Activated CD4-positive, alpha-beta memory T cell treated with anti-CD3 and anti-CD28 coated beads for 36 hours (primary cell): ENCODE measurements at regions not wholly inside any gene's neighbourhood (a gene's known extent, or its start where the extent isn't known, plus 50 kb on each side); places are given as distances from the start of the nearest gene placed in this dataset.
"Not testable (repeated sequence)": the region's sequence is repeated elsewhere in the genome, so short reads cannot be mapped to it uniquely, and the experiment has no call there.

Experiments used
- CTCF ChIA-PET: fragments of 350-600 bp; sonication (Branson Sonifier 250); formaldehyde crosslinking; loops from one replicate; lab custom pipeline; 2021; ENCODE audit warnings: antibody characterized with exemption, inconsistent platforms; lab: Charles Lee
- POLR2A ChIA-PET: fragments of 350-600 bp; sonication (Branson Sonifier 250); formaldehyde crosslinking; loops from one replicate; lab custom pipeline; 2021; ENCODE audit warnings: antibody characterized with exemption; lab: Charles Lee
- DNase-seq: peaks from one replicate; pipeline ENCODE4 v3.0.0-alpha.2; 2020
- H3K27ac Mint-ChIP-seq: one replicate; pipeline ENCODE4 v1.8.0; 2021; ENCODE audit warnings: mixed read lengths
- H3K27me3 Mint-ChIP-seq: one replicate; pipeline ENCODE4 v1.8.0; 2021; ENCODE audit warnings: mixed read lengths
- H3K36me3 Mint-ChIP-seq: one replicate; pipeline ENCODE4 v1.8.0; 2021; ENCODE audit warnings: mixed read lengths
- H3K4me1 Mint-ChIP-seq: one replicate; pipeline ENCODE4 v1.8.0; 2021; ENCODE audit warnings: low read depth, mixed read lengths
- H3K4me3 Mint-ChIP-seq: one replicate; pipeline ENCODE4 v1.8.0; 2021; ENCODE audit warnings: mild to moderate bottlenecking, mixed read lengths
- H3K9me3 Mint-ChIP-seq: one replicate; pipeline ENCODE4 v1.8.0; 2021; ENCODE audit warnings: mixed read lengths
- intact Hi-C: fragments of 100-400 bp; cut with micrococcal nuclease; formaldehyde crosslinking; loops from one replicate; pipeline ENCODE4 v1.15.1; 2023

DNA sequence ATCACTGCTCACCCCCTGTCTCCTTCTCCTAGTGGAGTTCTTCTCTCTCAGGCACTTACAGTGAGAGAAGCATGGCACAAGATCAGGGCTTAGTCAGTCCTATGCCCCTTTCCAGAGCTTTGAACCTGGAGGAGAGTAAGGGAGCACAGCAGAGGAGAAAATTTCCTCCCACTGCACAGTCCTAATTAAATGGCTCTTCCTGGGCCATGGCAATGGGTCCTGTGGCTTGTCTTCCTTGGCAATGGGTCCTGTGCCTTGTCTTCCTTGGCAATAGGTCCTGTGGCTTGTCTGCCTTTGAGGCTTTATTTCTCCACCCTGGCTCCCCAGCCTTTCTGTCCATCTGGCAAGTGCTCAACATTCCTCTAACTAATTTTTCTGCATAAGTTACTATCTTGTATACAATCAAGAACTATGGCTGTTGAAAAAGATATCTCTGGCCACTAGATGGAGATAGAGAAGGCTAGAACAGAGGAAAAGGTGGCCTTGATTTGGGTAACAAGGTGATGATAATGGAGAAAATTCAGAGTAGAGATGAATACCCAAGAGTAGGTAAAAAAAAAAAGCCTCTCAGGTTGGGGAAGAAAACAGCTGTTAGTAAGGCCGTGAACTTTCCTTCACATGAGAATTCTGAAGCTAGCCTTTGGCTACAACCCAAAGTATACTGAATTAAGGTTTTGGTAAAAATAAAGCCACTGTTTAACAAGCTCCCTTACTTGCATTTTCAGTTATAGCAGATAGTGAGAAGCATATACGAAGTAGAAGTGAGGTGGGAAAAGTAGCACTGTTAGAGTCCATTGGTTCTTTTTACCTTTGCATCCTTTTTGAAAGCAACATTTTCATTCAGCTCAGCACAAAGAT is 504.9 kb downstream of the DOK5 start:
- no peak for DNase-seq
- H3K27me3 Mint-ChIP-seq: no peaks in the 10 kb centered on the region
- H3K27ac Mint-ChIP-seq: no peak overlapping the region
- no peaks in the 10 kb centered on the region for H3K4me1 Mint-ChIP-seq
- H3K9me3 Mint-ChIP-seq: no peaks in the 10 kb centered on the region
- intact Hi-C loops: no loop called here
- H3K36me3 Mint-ChIP-seq: no peaks in the 10 kb centered on the region
- CTCF ChIA-PET: interaction anchor here (0.6 to 0.9 kb wide), 2 partner anchors 213 to 1268 kb away, joined by 3 read pairs; partner anchors contain the start of gene MC3R
- POLR2A ChIA-PET: no interaction called here
- no peak overlapping the region for H3K4me3 Mint-ChIP-seq

DNA sequence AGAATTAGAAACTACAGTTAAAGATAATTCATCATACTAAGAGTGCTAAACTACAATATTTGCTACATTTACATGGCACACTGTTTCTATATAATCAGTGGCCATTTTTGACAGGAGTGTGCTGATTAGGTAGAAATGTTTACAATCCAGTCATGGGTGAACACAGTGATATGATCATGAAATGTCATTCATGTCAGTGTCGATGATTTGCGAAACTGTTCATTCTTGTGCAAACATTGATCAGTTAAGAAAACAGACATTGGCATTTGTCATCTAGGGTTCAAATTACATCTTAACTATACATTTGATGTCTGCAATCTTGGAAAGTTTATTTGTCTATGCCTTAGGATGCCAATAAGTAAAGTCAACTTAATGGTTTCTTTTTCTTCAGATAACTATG is 474.9 kb downstream of the DOK5 start:
- ChIA-PET CTCF (no interaction called here), POLR2A (no interaction called here)
- Mint-ChIP-seq H3K9me3 (no peaks in the 10 kb centered on the region), H3K36me3 (no peaks in the 10 kb centered on the region), H3K27me3 (no peaks in the 10 kb centered on the region), H3K27ac (no peak overlapping the region), H3K4me1 (no peaks in the 10 kb centered on the region), H3K4me3 (no peak overlapping the region)
- DNase-seq: no peak
- intact Hi-C loops: no loop called here

DNA sequence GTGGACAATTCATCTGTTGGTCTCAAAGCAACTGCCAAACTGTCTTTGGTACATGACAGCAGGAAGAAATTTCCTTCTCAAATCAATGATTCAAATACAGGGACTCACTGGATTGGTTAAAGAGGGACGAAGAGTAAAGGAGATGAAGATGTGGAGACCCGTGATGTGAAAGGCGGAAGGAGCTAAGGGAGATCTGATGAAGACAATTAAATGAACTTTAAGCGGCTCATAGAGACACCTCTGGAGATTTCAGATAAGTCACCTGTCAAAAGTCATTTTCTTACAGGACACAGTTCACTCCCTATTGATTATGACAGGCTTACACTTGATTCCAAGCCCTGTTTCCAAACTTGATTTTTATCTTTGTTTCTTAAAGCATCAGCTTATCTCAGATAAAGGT is 466.3 kb downstream of the DOK5 start:
- POLR2A ChIA-PET: no interaction called here
- CTCF ChIA-PET: no interaction called here
- DNase-seq: no peak
- no peak overlapping the region for H3K27ac Mint-ChIP-seq
- no peaks in the 10 kb centered on the region for H3K27me3 Mint-ChIP-seq
- H3K36me3 Mint-ChIP-seq: no peaks in the 10 kb centered on the region
- intact Hi-C loops: no loop called here
- no peaks in the 10 kb centered on the region for H3K9me3 Mint-ChIP-seq
- no peaks in the 10 kb centered on the region for H3K4me1 Mint-ChIP-seq
- no peak overlapping the region for H3K4me3 Mint-ChIP-seq

DNA sequence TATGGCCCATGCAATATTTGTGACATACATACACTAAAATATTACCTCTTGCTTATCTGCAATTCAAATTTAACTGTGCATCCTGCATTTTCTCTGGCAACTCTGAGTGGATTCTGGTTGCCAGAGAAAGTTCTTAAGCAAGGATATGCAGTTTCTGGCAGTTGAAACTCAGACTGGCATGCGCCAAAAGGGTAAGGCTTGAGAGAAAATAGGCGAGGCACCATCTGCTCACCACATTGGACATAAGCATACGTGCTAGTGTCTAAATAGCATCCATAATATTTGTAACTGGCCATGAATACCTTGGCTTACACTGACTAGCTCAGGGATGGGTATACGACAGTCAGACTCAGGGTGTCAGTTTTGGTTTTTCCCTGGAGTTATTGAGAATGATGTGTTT is 465.1 kb downstream of the DOK5 start:
- H3K36me3 Mint-ChIP-seq: no peaks in the 10 kb centered on the region
- H3K4me3 Mint-ChIP-seq: no peak overlapping the region
- H3K27ac Mint-ChIP-seq: no peak overlapping the region
- no peak for DNase-seq
- H3K9me3 Mint-ChIP-seq: no peaks in the 10 kb centered on the region
- ChIA-PET POLR2A (no interaction called here), CTCF (no interaction called here)
- no peaks in the 10 kb centered on the region for H3K4me1 Mint-ChIP-seq
- intact Hi-C loops: no loop called here
- H3K27me3 Mint-ChIP-seq: no peaks in the 10 kb centered on the region

DNA sequence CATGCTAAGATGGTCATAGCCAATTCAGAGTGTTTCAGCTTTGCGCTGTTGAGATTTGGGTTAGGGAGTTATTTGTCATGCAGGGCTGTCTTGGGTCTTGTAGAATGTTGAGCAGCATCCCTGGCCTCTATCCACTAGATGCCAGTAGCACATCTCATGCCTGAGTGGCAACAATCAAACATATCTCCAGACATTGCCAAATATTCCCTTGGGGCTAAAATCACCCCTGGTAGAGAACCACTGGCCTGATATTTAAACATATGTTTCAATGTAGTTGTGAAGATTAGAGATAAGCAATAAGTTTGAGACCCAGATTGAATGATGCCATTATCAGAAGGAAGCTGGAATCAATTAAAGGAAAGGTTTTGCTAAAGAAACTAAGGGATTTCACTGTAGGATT is 463.3 kb downstream of the DOK5 start:
- ChIA-PET CTCF (no interaction called here), POLR2A (no interaction called here)
- H3K9me3 Mint-ChIP-seq: no peaks in the 10 kb centered on the region
- intact Hi-C loops: no loop called here
- H3K27me3 Mint-ChIP-seq: no peaks in the 10 kb centered on the region
- no peak overlapping the region for H3K4me3 Mint-ChIP-seq
- DNase-seq: no peak
- no peaks in the 10 kb centered on the region for H3K4me1 Mint-ChIP-seq
- H3K27ac Mint-ChIP-seq: no peak overlapping the region
- H3K36me3 Mint-ChIP-seq: no peaks in the 10 kb centered on the region

DNA sequence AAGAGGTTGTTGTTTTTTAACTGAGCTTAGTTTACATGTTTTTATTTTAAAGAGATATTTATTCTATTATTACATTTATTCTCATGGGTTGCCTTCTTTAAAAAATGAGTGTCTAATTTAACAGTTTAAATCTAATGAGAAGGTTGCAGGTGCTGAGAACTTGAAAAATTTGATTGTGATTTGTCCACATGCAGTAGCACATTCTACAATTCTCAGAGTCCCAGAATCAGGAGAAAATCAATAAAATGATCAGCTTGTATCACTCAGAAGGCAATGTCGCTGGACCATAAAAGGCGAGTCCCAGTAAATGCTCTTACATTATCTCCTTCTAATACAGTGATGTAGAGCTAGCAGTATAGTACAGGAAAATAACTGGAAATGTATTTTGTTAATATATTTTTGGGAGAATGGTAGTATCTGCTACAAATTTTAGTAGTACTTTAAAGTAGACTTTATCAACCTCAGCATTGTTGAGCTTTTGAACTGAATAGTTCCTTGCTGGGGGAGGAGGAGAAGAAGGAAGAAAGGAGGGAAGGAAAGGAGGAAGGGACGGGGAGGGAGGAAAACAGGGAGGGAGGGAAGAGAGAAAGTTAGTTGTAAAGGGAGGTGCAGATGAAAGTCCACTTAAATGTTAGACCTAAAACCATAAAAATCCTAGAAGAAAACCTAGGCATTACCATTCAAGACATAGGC is 458.0 kb downstream of the DOK5 start:
- Mint-ChIP-seq H3K27me3 (no peaks in the 10 kb centered on the region), H3K27ac (no peak overlapping the region), H3K36me3 (no peaks in the 10 kb centered on the region), H3K4me3 (no peak overlapping the region), H3K9me3 (peaks cover 8% of the 10 kb centered on the region), H3K4me1 (no peaks in the 10 kb centered on the region)
- DNase-seq: no peak
- intact Hi-C loops: no loop called here
- ChIA-PET CTCF (no interaction called here), POLR2A (no interaction called here)

DNA sequence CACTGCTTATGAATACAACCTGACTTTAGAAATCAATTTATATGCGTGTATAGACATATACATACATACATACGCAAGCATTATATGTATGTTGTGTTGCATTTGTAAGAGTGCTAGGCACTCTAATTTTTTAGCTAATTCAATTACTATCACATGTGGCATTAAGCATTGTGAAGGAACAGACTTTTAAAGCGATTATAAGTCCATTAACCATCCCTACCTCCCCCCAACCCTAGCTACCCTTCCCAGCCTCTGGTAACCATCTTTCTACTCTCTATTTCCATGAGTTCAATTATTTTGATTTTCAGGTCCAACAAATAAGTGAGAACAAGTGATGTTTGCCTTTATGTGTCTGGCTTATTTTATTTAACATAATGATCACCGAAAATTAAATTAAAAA is 453.8 kb downstream of the DOK5 start:
- ChIA-PET CTCF (no interaction called here), POLR2A (no interaction called here)
- Mint-ChIP-seq H3K27ac (no peak overlapping the region), H3K9me3 (peaks cover 8% of the 10 kb centered on the region), H3K36me3 (no peaks in the 10 kb centered on the region), H3K4me1 (no peaks in the 10 kb centered on the region), H3K4me3 (no peak overlapping the region), H3K27me3 (no peaks in the 10 kb centered on the region)
- no peak for DNase-seq
- intact Hi-C loops: no loop called here

DNA sequence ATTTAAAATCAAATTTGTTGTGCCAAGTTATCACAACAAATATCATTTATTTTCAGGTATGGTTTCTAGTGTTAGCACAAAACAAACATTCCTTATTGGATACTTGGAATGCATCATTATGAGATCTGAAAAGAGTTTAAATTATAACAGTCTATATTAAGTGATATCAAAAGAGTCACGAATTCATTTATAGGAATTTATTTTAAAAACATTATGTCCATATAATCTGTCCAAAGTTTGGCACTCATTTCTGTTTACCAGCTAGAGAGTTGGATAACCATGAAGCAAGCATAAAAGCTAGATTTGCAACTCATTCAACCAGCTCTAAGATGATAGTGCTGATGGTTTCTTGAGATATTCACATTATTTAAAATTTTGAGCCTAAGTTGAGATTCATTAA is 453.2 kb downstream of the DOK5 start:
- Mint-ChIP-seq H3K27me3 (no peaks in the 10 kb centered on the region), H3K4me3 (no peak overlapping the region), H3K9me3 (peaks cover 8% of the 10 kb centered on the region), H3K4me1 (no peaks in the 10 kb centered on the region), H3K36me3 (no peaks in the 10 kb centered on the region), H3K27ac (no peak overlapping the region)
- ChIA-PET CTCF (no interaction called here), POLR2A (no interaction called here)
- intact Hi-C loops: no loop called here
- DNase-seq: no peak

DNA sequence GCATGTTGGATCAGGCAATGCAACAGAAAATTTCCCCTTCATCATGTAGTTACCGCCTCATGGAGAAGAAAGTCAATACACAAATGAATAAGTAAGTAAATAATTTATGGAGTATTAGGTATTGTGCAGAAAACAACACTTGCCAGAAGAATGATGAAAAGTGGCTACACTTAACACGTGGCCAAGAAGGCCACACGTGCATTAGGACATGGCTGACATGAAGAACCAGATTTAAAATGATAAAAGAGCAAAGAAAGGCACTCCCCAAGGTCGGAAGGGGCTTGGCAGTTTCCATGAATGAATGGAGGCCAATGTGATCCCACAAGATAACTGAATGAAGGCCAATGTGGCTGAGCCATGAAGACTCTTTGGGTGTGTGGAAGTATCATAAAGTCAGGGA is 447.2 kb downstream of the DOK5 start:
- DNase-seq: no peak
- H3K9me3 Mint-ChIP-seq: no peaks in the 10 kb centered on the region
- no peaks in the 10 kb centered on the region for H3K27me3 Mint-ChIP-seq
- no peaks in the 10 kb centered on the region for H3K36me3 Mint-ChIP-seq
- POLR2A ChIA-PET: no interaction called here
- no peak overlapping the region for H3K4me3 Mint-ChIP-seq
- no peak overlapping the region for H3K27ac Mint-ChIP-seq
- CTCF ChIA-PET: no interaction called here
- intact Hi-C loops: no loop called here
- H3K4me1 Mint-ChIP-seq: no peaks in the 10 kb centered on the region

DNA sequence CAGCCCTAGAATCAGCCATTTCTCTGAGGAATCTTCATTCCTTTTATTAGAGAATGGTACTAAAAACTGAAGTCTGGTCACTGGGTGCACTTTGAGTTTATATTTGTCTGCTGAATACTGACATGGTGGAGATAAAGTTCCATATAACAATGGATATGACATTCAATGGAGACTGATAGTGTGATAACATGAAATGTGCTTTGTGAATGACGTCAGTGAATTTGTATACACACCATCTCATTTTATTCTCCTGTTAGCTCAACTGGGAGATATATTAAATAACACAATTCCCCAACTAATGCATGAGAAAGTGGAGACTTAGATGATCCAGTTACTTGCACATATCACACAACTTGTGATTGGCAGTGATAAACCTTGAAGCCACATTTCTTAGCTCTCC is 446.7 kb downstream of the DOK5 start:
- Mint-ChIP-seq H3K27me3 (no peaks in the 10 kb centered on the region), H3K4me1 (no peaks in the 10 kb centered on the region), H3K9me3 (no peaks in the 10 kb centered on the region), H3K4me3 (no peak overlapping the region), H3K36me3 (no peaks in the 10 kb centered on the region), H3K27ac (no peak overlapping the region)
- CTCF ChIA-PET: no interaction called here
- DNase-seq: no peak
- POLR2A ChIA-PET: no interaction called here
- intact Hi-C loops: no loop called here

DNA sequence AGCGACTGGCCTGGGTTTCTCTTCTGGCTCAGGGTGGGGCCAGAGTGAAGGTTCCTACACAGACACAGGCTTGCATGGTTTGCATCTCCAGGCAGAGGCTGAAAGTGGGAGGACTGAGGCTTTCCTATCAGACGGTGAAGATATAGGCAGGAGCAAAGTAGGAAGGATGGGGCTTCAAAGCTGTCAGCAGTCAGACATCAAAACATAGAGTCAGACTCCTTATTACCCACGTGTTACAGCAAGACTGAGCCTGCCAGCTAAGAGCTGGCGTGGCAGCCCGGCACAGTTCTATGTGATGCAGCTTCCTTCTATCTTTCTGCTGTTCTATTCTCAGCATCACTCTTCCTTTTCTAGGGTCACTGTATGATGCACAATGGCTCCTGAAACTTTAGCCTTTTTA is 445.1 kb downstream of the DOK5 start:
- CTCF ChIA-PET: no interaction called here
- POLR2A ChIA-PET: no interaction called here
- no peaks in the 10 kb centered on the region for H3K9me3 Mint-ChIP-seq

DNA sequence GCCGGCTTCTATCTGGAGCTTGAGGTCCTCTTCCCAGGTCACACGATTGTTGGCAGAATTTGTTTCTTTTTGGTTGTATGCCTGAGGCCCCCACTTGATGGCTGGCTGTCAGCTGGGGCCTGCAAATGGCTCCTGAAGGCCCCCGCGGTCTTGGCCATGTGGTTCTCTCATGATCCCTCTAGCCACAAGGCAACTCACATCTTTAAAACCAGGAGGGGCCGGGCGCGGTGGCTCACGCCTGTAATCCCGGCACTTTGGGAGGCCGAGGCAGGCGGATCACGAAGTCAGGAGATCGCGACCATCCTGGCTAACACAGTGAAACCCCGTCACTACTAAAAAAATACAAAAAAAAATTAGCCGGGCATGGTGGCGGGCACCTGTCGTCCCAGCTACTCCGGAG is 443.6 kb downstream of the DOK5 start:
- POLR2A ChIA-PET: not testable (repeated sequence)

More for the DNA sequence above, 445.1 kb downstream of the DOK5 start:
- intact Hi-C loops: no loop called here
- H3K27me3 Mint-ChIP-seq: no peaks in the 10 kb centered on the region
- DNase-seq: no peak
- no peak overlapping the region for H3K27ac Mint-ChIP-seq
- no peaks in the 10 kb centered on the region for H3K36me3 Mint-ChIP-seq
- H3K4me1 Mint-ChIP-seq: no peaks in the 10 kb centered on the region
- no peak overlapping the region for H3K4me3 Mint-ChIP-seq

DNA sequence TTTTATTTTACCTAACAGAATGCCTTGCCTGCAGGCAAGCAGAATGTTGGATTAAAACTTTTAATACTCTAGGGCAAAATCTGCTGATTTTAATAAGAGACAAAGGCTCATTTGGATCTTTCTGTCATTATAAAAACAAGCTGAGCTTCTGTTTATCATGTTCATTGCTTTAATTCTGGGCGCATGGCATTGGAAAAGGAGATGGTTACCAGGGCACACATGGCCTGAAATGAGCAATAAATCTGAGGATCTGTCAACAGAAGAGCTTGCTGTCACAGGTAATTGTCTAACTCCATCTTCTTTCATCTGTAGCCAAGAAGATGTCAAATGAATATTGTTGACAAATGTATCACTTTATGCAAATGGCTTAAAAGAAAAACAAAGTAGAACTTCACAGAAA is 439.6 kb downstream of the DOK5 start:
- intact Hi-C loops: no loop called here
- POLR2A ChIA-PET: no interaction called here
- Mint-ChIP-seq H3K9me3 (peaks cover 9% of the 10 kb centered on the region), H3K4me3 (no peak overlapping the region), H3K27ac (no peak overlapping the region), H3K27me3 (no peaks in the 10 kb centered on the region), H3K36me3 (no peaks in the 10 kb centered on the region), H3K4me1 (no peaks in the 10 kb centered on the region)
- CTCF ChIA-PET: no interaction called here
- no peak for DNase-seq

More for the DNA sequence above, 443.6 kb downstream of the DOK5 start:
- H3K9me3 Mint-ChIP-seq, H3K4me1 Mint-ChIP-seq, H3K27ac Mint-ChIP-seq, H3K27me3 Mint-ChIP-seq, CTCF ChIA-PET, DNase-seq, H3K4me3 Mint-ChIP-seq, H3K36me3 Mint-ChIP-seq, intact Hi-C loops: not testable (repeated sequence)
